ENCODE measurements at regions not wholly inside any gene's neighbourhood (a gene's known extent, or its start where the extent isn't known, plus 50 kb on each side); places are given as distances from the start of the nearest gene placed in this dataset.

DNA sequence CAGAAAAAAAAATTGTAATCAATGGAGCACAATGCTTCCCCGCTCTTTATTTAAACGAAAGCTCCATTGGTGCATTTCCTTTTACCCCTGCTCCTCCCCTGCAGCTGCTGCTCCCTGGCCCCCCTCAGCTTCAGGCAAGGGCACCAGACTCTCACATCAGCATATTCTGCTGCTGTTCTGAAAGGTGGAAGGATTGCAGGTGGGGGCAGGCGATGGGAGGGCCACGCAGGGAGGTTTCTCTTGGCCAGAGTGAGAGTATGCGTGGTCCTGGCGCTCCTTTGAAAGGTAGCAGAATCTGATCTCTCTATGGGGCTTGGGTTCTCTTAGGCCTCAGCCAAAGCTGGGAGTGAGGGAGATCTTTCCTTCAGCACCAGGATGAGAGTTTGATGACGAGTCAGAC is 240.9 kb upstream of the CADM1 start:
- H3K4me2 ChIP-seq (ENCODE audit: low read length): no peak overlapping the region
- H3K4me3 ChIP-seq (ENCODE audit: low read length): no peak overlapping the region
- H3K27me3 ChIP-seq (ENCODE audit: insufficient read depth, low read depth, low read length): no peaks in the 10 kb centered on the region
- no peaks in the 10 kb centered on the region for H3K79me2 ChIP-seq (replicated peaks; ENCODE audit: insufficient read depth, low read length)
- no peak overlapping the region for H2AFZ ChIP-seq (ENCODE audit: low read depth, low read length)
- no peaks in the 10 kb centered on the region for H3K9me2 ChIP-seq (ENCODE audit: insufficient read depth, low read length)
- no peak overlapping the region for H3K27ac ChIP-seq (ENCODE audit: low read length)
- H3F3A ChIP-seq (ENCODE audit: insufficient read depth, low read length, poor library complexity, severe bottlenecking): no peaks in the 10 kb centered on the region
- H4K20me1 ChIP-seq (ENCODE audit: insufficient read depth): no peaks in the 10 kb centered on the region
- TF ChIP-seq POLR2AphosphoS5 (IDR thresholded peaks at IDR 0.05) (no peak), RAD21 (conservative IDR thresholded peaks at IDR 0.05) (no peak), TAF1 (IDR thresholded peaks at IDR 0.05; ENCODE audit: low read depth) (no peak), REST (IDR thresholded peaks at IDR 0.05; ENCODE audit: borderline replicate concordance) (no peak), EP300 (conservative IDR thresholded peaks at IDR 0.05; ENCODE audit: poor library complexity, severe bottlenecking) (no peak), SMC3 (conservative IDR thresholded peaks at IDR 0.05; ENCODE audit: poor library complexity) (no peak), MXI1 (conservative IDR thresholded peaks at IDR 0.05; ENCODE audit: poor library complexity, severe bottlenecking) (no peak), EZH2 (IDR thresholded peaks at IDR 0.05; ENCODE audit: borderline replicate concordance, insufficient read depth, low read length, poor library complexity, severe bottlenecking) (no peak)
- TF ChIP-seq, protein P1, sequence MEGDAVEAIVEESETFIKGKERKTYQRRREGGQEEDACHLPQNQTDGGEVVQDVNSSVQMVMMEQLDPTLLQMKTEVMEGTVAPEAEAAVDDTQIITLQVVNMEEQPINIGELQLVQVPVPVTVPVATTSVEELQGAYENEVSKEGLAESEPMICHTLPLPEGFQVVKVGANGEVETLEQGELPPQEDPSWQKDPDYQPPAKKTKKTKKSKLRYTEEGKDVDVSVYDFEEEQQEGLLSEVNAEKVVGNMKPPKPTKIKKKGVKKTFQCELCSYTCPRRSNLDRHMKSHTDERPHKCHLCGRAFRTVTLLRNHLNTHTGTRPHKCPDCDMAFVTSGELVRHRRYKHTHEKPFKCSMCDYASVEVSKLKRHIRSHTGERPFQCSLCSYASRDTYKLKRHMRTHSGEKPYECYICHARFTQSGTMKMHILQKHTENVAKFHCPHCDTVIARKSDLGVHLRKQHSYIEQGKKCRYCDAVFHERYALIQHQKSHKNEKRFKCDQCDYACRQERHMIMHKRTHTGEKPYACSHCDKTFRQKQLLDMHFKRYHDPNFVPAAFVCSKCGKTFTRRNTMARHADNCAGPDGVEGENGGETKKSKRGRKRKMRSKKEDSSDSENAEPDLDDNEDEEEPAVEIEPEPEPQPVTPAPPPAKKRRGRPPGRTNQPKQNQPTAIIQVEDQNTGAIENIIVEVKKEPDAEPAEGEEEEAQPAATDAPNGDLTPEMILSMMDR (IDR thresholded peaks at IDR 0.05; ENCODE audit: poor library complexity, severe bottlenecking): no peak
- H3K9ac ChIP-seq (ENCODE audit: low read length): no peak overlapping the region
- no peaks in the 10 kb centered on the region for H3K36me3 ChIP-seq (ENCODE audit: insufficient read depth, low read length)
- H3K9me3 ChIP-seq (ENCODE audit: low read length): no peaks in the 10 kb centered on the region

DNA sequence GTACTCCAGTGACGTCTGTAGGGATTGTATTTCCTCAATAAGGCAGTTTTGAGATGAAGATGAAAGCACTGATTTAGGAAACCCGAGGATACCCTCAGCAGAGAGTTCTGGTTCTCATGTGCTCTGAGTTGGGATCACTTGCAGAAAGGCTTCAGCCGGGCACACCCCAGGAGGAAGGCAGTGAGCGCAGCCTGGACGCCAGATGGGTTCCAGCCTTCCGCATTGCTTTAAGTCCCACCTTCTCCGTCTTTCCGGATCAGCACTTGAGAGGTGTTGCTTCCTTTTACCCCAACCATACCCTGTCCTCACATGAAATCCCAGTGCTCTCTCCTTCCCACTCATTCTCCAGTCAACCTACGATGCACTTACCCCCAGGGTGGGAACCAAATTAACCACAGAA is 239.5 kb upstream of the CADM1 start:
- Histone ChIP-seq H3K27me3 (ENCODE audit: insufficient read depth, low read depth, low read length) (no peaks in the 10 kb centered on the region), H3K9me3 (ENCODE audit: low read length) (no peaks in the 10 kb centered on the region), H3K27ac (ENCODE audit: low read length) (no peak overlapping the region), H3K9ac (ENCODE audit: low read length) (no peak overlapping the region), H3K36me3 (ENCODE audit: insufficient read depth, low read length) (no peaks in the 10 kb centered on the region), H4K20me1 (ENCODE audit: insufficient read depth) (no peaks in the 10 kb centered on the region), H2AFZ (ENCODE audit: low read depth, low read length) (no peak overlapping the region), H3K9me2 (ENCODE audit: insufficient read depth, low read length) (no peaks in the 10 kb centered on the region), H3K4me3 (ENCODE audit: low read length) (no peak overlapping the region), H3K4me2 (ENCODE audit: low read length) (no peak overlapping the region), H3F3A (ENCODE audit: insufficient read depth, low read length, poor library complexity, severe bottlenecking) (no peaks in the 10 kb centered on the region), H3K79me2 (replicated peaks; ENCODE audit: insufficient read depth, low read length) (no peaks in the 10 kb centered on the region)
- TF ChIP-seq, protein P1 (IDR thresholded peaks at IDR 0.05; ENCODE audit: poor library complexity, severe bottlenecking): no peak
- TF ChIP-seq REST (IDR thresholded peaks at IDR 0.05; ENCODE audit: borderline replicate concordance) (no peak), TAF1 (IDR thresholded peaks at IDR 0.05; ENCODE audit: low read depth) (no peak), MXI1 (conservative IDR thresholded peaks at IDR 0.05; ENCODE audit: poor library complexity, severe bottlenecking) (no peak), EP300 (conservative IDR thresholded peaks at IDR 0.05; ENCODE audit: poor library complexity, severe bottlenecking) (no peak), POLR2AphosphoS5 (IDR thresholded peaks at IDR 0.05) (no peak), SMC3 (conservative IDR thresholded peaks at IDR 0.05; ENCODE audit: poor library complexity) (no peak)

All from neural cell (in vitro differentiated cells).